ENCODE measurements at regions not wholly inside any gene's neighbourhood (a gene's known extent, or its start where the extent isn't known, plus 50 kb on each side); places are given as distances from the start of the nearest gene placed in this dataset.

- Histone ChIP-seq H3K27ac (ENCODE audit: low read depth, low read length) (no peak overlapping the region), H3K9me3 (ENCODE audit: insufficient read depth, low read length) (no peaks in the 10 kb centered on the region), H3K9me2 (replicated peaks; ENCODE audit: insufficient read depth, low read length) (no peaks in the 10 kb centered on the region), H3K79me2 (ENCODE audit: insufficient read depth, low read length) (no peaks in the 10 kb centered on the region), H3K4me3 (ENCODE audit: insufficient read depth, low read length, poor library complexity, severe bottlenecking) (no peak overlapping the region), H4K20me1 (ENCODE audit: low read depth, low read length) (no peaks in the 10 kb centered on the region), H3K4me2 (ENCODE audit: low read depth, low read length, poor library complexity, severe bottlenecking) (no peak overlapping the region), H3K36me3 (ENCODE audit: low read length) (no peaks in the 10 kb centered on the region), H3K27me3 (ENCODE audit: low read length) (no peaks in the 10 kb centered on the region), H3K9ac (ENCODE audit: low read length) (no peak overlapping the region), H2AFZ (ENCODE audit: low read depth, low read length, severe bottlenecking) (no peak overlapping the region), H3F3A (ENCODE audit: insufficient read depth) (no peaks in the 10 kb centered on the region)
- no peak for TF ChIP-seq EZH2phosphoT487 (conservative IDR thresholded peaks at IDR 0.05; ENCODE audit: low read length)
- no peak for TF ChIP-seq CTCF (IDR thresholded peaks at IDR 0.05; ENCODE audit: insufficient read depth, low read length, poor library complexity, severe bottlenecking)
Observed at GRCh38 chr7:125611582-125611981, 682.0 kb upstream of the POT1 start.

GRCh38 chr7:125606671-125607070 lies 677.0 kb upstream of the POT1 start:
- Histone ChIP-seq H3K4me2 (ENCODE audit: low read depth, low read length, poor library complexity, severe bottlenecking) (no peak overlapping the region), H3K79me2 (ENCODE audit: insufficient read depth, low read length) (no peaks in the 10 kb centered on the region), H3K36me3 (ENCODE audit: low read length) (no peaks in the 10 kb centered on the region), H3K4me3 (ENCODE audit: insufficient read depth, low read length, poor library complexity, severe bottlenecking) (no peak overlapping the region), H3K27ac (ENCODE audit: low read depth, low read length) (no peak overlapping the region), H4K20me1 (ENCODE audit: low read depth, low read length) (no peaks in the 10 kb centered on the region), H3K9me2 (replicated peaks; ENCODE audit: insufficient read depth, low read length) (no peaks in the 10 kb centered on the region), H3F3A (ENCODE audit: insufficient read depth) (no peaks in the 10 kb centered on the region), H2AFZ (ENCODE audit: low read depth, low read length, severe bottlenecking) (no peak overlapping the region), H3K27me3 (ENCODE audit: low read length) (no peaks in the 10 kb centered on the region), H3K9me3 (ENCODE audit: insufficient read depth, low read length) (no peaks in the 10 kb centered on the region), H3K9ac (ENCODE audit: low read length) (no peak overlapping the region)
- TF ChIP-seq EZH2phosphoT487 (conservative IDR thresholded peaks at IDR 0.05; ENCODE audit: low read length): no peak
- no peak for TF ChIP-seq CTCF (IDR thresholded peaks at IDR 0.05; ENCODE audit: insufficient read depth, low read length, poor library complexity, severe bottlenecking)

- no peaks in the 10 kb centered on the region for H3K9me3 ChIP-seq (ENCODE audit: insufficient read depth, low read length)
- H3K9ac ChIP-seq (ENCODE audit: low read length): no peak overlapping the region
- no peaks in the 10 kb centered on the region for H3K9me2 ChIP-seq (replicated peaks; ENCODE audit: insufficient read depth, low read length)
- no peaks in the 10 kb centered on the region for H3K27me3 ChIP-seq (ENCODE audit: low read length)
- no peaks in the 10 kb centered on the region for H4K20me1 ChIP-seq (ENCODE audit: low read depth, low read length)
- no peaks in the 10 kb centered on the region for H3K36me3 ChIP-seq (ENCODE audit: low read length)
- H3K79me2 ChIP-seq (ENCODE audit: insufficient read depth, low read length): no peaks in the 10 kb centered on the region
- H3K4me2 ChIP-seq (ENCODE audit: low read depth, low read length, poor library complexity, severe bottlenecking): no peak overlapping the region
- no peak overlapping the region for H3K27ac ChIP-seq (ENCODE audit: low read depth, low read length)
- TF ChIP-seq CTCF (IDR thresholded peaks at IDR 0.05; ENCODE audit: insufficient read depth, low read length, poor library complexity, severe bottlenecking): no peak
- no peak for TF ChIP-seq EZH2phosphoT487 (conservative IDR thresholded peaks at IDR 0.05; ENCODE audit: low read length)
- no peak overlapping the region for H2AFZ ChIP-seq (ENCODE audit: low read depth, low read length, severe bottlenecking)
- no peak overlapping the region for H3K4me3 ChIP-seq (ENCODE audit: insufficient read depth, low read length, poor library complexity, severe bottlenecking)
- H3F3A ChIP-seq (ENCODE audit: insufficient read depth): no peaks in the 10 kb centered on the region
Observed at GRCh38 chr7:125605241-125605640, 675.6 kb upstream of the POT1 start.

GRCh38 chr7:125602441-125602840 lies 672.8 kb upstream of the POT1 start:
- no peak overlapping the region for H3K4me2 ChIP-seq (ENCODE audit: low read depth, low read length, poor library complexity, severe bottlenecking)
- H3F3A ChIP-seq (ENCODE audit: insufficient read depth): no peaks in the 10 kb centered on the region
- H4K20me1 ChIP-seq (ENCODE audit: low read depth, low read length): no peaks in the 10 kb centered on the region
- H3K79me2 ChIP-seq (ENCODE audit: insufficient read depth, low read length): no peaks in the 10 kb centered on the region
- H3K9ac ChIP-seq (ENCODE audit: low read length): no peak overlapping the region
- no peak overlapping the region for H3K27ac ChIP-seq (ENCODE audit: low read depth, low read length)
- no peaks in the 10 kb centered on the region for H3K36me3 ChIP-seq (ENCODE audit: low read length)
- H2AFZ ChIP-seq (ENCODE audit: low read depth, low read length, severe bottlenecking): no peak overlapping the region
- no peak for TF ChIP-seq EZH2phosphoT487 (conservative IDR thresholded peaks at IDR 0.05; ENCODE audit: low read length)
- TF ChIP-seq CTCF (IDR thresholded peaks at IDR 0.05; ENCODE audit: insufficient read depth, low read length, poor library complexity, severe bottlenecking): no peak
- no peak overlapping the region for H3K4me3 ChIP-seq (ENCODE audit: insufficient read depth, low read length, poor library complexity, severe bottlenecking)
- no peaks in the 10 kb centered on the region for H3K9me3 ChIP-seq (ENCODE audit: insufficient read depth, low read length)
- H3K9me2 ChIP-seq (replicated peaks; ENCODE audit: insufficient read depth, low read length): no peaks in the 10 kb centered on the region
- no peaks in the 10 kb centered on the region for H3K27me3 ChIP-seq (ENCODE audit: low read length)
